ENCODE measurements at regions not wholly inside any gene's neighbourhood (a gene's known extent, or its start where the extent isn't known, plus 50 kb on each side); places are given as distances from the start of the nearest gene placed in this dataset.
A peak's percentile ranks its signal among the peaks of the same experiment; 100 is the strongest.

GRCh38 chr5:73305386-73305785 is 132.4 kb downstream of the TMEM174 start:
- no peak for TF ChIP-seq CTCF (IDR thresholded peaks at IDR 0.05; ENCODE audit: insufficient read depth, low read depth, low read length, missing control alignments)
- DNase-seq (ENCODE audit: low read depth): no peak
- H3K4me3 ChIP-seq (ENCODE audit: low read length): no peak overlapping the region

GRCh38 chr5:73304381-73304780 is 131.4 kb downstream of the TMEM174 start:
- no peak for DNase-seq (ENCODE audit: low read depth)
- no peak for TF ChIP-seq CTCF (IDR thresholded peaks at IDR 0.05; ENCODE audit: insufficient read depth, low read depth, low read length, missing control alignments)

DNA sequence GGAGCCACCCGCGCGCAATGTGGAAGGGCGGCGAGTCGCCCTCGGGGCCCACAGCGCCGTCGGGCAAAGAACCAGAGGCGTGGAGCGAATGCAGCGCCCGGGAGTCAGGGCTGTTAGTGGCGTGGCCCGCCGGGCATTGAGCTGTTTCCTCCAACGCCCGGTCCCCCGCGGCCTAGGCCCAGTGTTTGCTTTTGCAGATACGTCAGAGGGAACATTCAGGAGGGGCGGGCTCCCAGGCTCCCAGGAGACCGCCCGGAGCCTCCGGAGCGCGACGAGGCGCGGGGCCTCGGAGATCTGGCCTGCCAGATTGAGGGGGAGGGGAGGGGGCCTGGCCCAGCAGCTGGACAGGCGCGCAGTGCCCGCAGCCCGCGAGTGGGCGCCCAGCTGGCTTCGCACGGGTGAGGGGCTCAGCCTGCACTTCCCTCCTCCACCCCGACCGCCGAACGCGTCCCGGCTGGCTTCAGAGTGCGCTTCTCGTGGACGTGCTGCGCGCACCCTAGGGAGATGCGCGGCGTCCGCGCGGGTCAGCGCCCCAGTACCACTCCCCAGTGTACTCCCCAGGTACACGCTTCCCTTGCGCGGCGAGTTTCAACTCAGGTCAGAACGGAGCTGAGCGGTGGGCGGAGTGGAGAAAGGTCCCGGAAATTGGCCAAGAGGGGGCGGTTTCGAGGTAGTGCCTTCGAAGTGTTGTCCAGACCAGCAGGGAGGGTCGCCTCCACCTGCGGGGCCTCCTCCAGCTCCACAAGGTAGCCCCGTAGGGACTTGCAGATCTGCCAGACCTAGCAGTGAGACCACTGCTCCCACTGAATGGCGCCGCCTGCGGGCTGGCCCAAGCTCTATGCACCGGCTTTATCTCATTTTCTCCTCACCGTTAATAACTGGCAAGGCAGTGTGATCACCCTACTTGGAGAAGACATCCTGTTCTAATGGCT is 130.4 kb downstream of the TMEM174 start:
- TF ChIP-seq CTCF (IDR thresholded peaks at IDR 0.05; ENCODE audit: insufficient read depth, low read depth, low read length, missing control alignments): no peak
- DNase-seq (ENCODE audit: low read depth): no peak
- H3K4me3 ChIP-seq (ENCODE audit: low read length): no peak overlapping the region

More at GRCh38 chr5:73304381-73304780, 131.4 kb downstream of the TMEM174 start:
- H3K4me3 ChIP-seq (ENCODE audit: low read length): no peak overlapping the region

GRCh38 chr5:73302797-73303147 is 129.8 kb downstream of the TMEM174 start:
- peak; percentile 37 for DNase-seq (ENCODE audit: low read depth)
- no peak for TF ChIP-seq CTCF (IDR thresholded peaks at IDR 0.05; ENCODE audit: insufficient read depth, low read depth, low read length, missing control alignments)

DNA sequence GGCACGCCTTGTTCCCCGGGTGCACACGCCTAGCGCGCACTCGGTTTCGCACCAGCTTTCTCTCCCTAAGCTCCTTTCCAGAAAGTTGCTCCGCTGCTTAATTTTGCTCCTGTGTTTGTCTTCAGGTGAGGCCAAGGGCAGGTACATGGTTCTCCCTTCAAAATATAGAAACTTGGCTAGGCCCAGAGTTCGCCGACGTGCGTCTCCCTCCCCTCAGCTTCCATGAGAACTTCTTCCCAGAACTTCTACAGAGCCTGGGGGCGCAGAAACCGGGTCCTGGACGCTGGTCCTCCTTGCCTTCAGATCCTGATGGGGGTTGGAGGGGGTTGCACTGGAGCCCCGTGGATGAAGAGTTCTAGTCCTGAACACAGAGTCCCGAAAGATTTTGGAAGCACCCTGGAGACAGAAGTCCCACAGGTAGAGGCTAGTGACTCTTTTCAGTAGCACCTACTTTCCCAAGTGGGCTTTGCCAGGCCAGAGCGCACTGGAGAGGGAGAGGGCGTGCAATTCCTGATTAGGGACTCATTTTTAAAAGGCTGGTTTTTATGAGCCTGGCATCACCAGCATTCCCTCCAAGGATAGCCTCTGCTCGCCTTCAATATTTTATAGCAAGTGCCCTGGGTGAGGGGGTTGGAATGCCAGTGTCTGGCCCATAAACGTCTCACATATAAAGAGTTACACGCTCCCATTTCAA is 128.4 kb downstream of the TMEM174 start:
- no peak for TF ChIP-seq CTCF (IDR thresholded peaks at IDR 0.05; ENCODE audit: insufficient read depth, low read depth, low read length, missing control alignments)
- no peak for DNase-seq (ENCODE audit: low read depth)
- H3K4me3 ChIP-seq (ENCODE audit: low read length): no peak overlapping the region

More at GRCh38 chr5:73302797-73303147, 129.8 kb downstream of the TMEM174 start:
- H3K4me3 ChIP-seq (ENCODE audit: low read length): no peak overlapping the region

- TF ChIP-seq CTCF (IDR thresholded peaks at IDR 0.05; ENCODE audit: insufficient read depth, low read depth, low read length, missing control alignments): no peak
- DNase-seq (ENCODE audit: low read depth): peak; percentile 52
- H3K4me3 ChIP-seq (ENCODE audit: low read length): no peak overlapping the region
These were observed 127.6 kb downstream of the TMEM174 start for GRCh38 chr5:73300337-73301207.
